HG02678 (cell line): ENCODE measurements at regions not wholly inside any gene's neighbourhood (a gene's known extent, or its start where the extent isn't known, plus 50 kb on each side); places are given as distances from the start of the nearest gene placed in this dataset.

Experiments used
- ATAC-seq: cut with Tn5 transposase; IDR thresholded peaks from one replicate; pipeline ENCODE4 v1.9.1; 2021; ENCODE audit warnings: mild to moderate bottlenecking, moderate library complexity; ENCODE audit not compliant: unreplicated experiment

- ATAC-seq: no peak
Observed at GRCh38 chr22:49590851-49591445, 236.7 kb downstream of the BRD1 start.

- no peak for ATAC-seq
Observed at GRCh38 chr22:49590381-49590780, 237.3 kb downstream of the BRD1 start.

- ATAC-seq: no peak
Observed at GRCh38 chr22:49589811-49590210, 237.9 kb downstream of the BRD1 start.

GRCh38 chr22:49589301-49589700 is 238.4 kb downstream of the BRD1 start:
- no peak for ATAC-seq

GRCh38 chr22:49588739-49589138 is 238.9 kb downstream of the BRD1 start:
- no peak for ATAC-seq

- no peak for ATAC-seq
Observed at GRCh38 chr22:49587987-49588386, 239.7 kb downstream of the BRD1 start.

GRCh38 chr22:49587421-49587820 is 240.3 kb downstream of the BRD1 start:
- no peak for ATAC-seq

GRCh38 chr22:49586873-49587272 is 240.8 kb downstream of the BRD1 start:
- no peak for ATAC-seq

- no peak for ATAC-seq
Observed at GRCh38 chr22:49586244-49586748, 241.4 kb downstream of the BRD1 start.

GRCh38 chr22:49585461-49586243 is 242.0 kb downstream of the BRD1 start:
- ATAC-seq: no peak

GRCh38 chr22:49583886-49584505 is 243.7 kb downstream of the BRD1 start:
- ATAC-seq: no peak

GRCh38 chr22:49583341-49583740 is 244.3 kb downstream of the BRD1 start:
- ATAC-seq: no peak

- ATAC-seq: no peak
Observed at GRCh38 chr22:49582678-49583077, 245.0 kb downstream of the BRD1 start.

- no peak for ATAC-seq
Observed at GRCh38 chr22:49582181-49582580, 245.5 kb downstream of the BRD1 start.

- no peak for ATAC-seq
Observed at GRCh38 chr22:49580024-49580423, 247.6 kb downstream of the BRD1 start.

- no peak for ATAC-seq
Observed at GRCh38 chr22:49577168-49578060, 250.3 kb downstream of the BRD1 start.

- no peak for ATAC-seq
Observed at GRCh38 chr22:49576241-49577141, 251.2 kb downstream of the BRD1 start.

- ATAC-seq: no peak
Observed at GRCh38 chr22:49575703-49576081, 252.0 kb downstream of the BRD1 start.

- no peak for ATAC-seq
Observed at GRCh38 chr22:49574881-49575702, 252.6 kb downstream of the BRD1 start.
